ENCODE measurements at regions not wholly inside any gene's neighbourhood (a gene's known extent, or its start where the extent isn't known, plus 50 kb on each side); places are given as distances from the start of the nearest gene placed in this dataset.

DNA sequence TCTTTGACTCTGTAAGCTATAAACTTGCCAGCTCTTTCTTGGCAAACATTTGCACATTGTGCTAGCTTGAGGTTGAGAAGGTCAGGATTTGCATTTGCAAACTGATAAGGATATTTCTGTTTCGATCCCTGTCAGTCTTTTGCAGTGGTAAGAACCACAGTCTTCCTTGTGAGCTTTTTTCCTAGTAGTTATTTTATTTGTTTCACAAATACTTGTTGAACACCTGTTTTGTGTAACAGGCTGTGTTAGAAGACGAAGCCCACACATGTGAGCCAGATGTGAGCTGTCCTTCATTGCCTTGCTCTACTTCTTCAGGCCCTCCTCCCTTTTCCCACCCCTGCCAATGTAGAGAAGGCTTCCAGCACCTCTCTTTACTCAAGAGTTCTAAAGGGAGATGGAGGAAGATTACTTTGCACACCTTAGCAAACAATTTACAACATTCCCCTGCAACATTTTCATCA lies 327.0 kb upstream of the KLF4 start:
- H3K4me3 ChIP-seq (ENCODE audit: low read depth, low read length) = no peak overlapping the region
- no peak for TF ChIP-seq CTCF (IDR thresholded peaks at IDR 0.05; ENCODE audit: borderline replicate concordance, insufficient read depth, low read depth, low read length)

GRCh38 chr9:107815782-107816560 lies 326.4 kb upstream of the KLF4 start:
- H3K4me3 ChIP-seq (ENCODE audit: low read depth, low read length) = no peak overlapping the region
- TF ChIP-seq CTCF (IDR thresholded peaks at IDR 0.05; ENCODE audit: borderline replicate concordance, insufficient read depth, low read depth, low read length) = no peak

DNA sequence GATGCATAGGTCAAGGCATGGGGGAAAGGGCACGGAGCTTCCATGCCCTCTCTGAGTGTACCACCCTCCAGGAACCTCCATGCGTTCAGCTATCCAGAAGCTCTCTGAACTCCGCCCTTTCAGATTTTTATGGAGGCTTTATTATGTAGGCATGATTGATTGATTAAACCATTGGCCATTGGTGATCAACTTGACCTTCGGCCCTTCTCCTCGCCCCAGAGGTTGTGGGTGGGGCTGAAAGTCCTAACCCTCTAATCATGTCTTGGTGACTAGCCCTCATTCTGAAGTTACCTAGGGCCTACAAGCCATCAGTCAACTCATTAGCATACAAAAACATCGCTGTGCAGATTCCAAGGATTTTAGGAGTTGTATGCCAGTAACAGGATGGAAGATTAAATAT lies 323.7 kb upstream of the KLF4 start:
- no peak overlapping the region for H3K4me3 ChIP-seq (ENCODE audit: low read depth, low read length)
- TF ChIP-seq CTCF (IDR thresholded peaks at IDR 0.05; ENCODE audit: borderline replicate concordance, insufficient read depth, low read depth, low read length) = no peak

GRCh38 chr9:107810461-107810961 lies 320.9 kb upstream of the KLF4 start:
- TF ChIP-seq CTCF (IDR thresholded peaks at IDR 0.05; ENCODE audit: borderline replicate concordance, insufficient read depth, low read depth, low read length) = no peak
- H3K4me3 ChIP-seq (ENCODE audit: low read depth, low read length) = no peak overlapping the region

GRCh38 chr9:107809871-107810460 lies 320.4 kb upstream of the KLF4 start:
- H3K4me3 ChIP-seq (ENCODE audit: low read depth, low read length) = no peak overlapping the region
- no peak for TF ChIP-seq CTCF (IDR thresholded peaks at IDR 0.05; ENCODE audit: borderline replicate concordance, insufficient read depth, low read depth, low read length)

GRCh38 chr9:107807183-107807582 lies 317.6 kb upstream of the KLF4 start:
- H3K4me3 ChIP-seq (ENCODE audit: low read depth, low read length) = no peak overlapping the region
- no peak for TF ChIP-seq CTCF (IDR thresholded peaks at IDR 0.05; ENCODE audit: borderline replicate concordance, insufficient read depth, low read depth, low read length)

GRCh38 chr9:107805201-107805600 lies 315.6 kb upstream of the KLF4 start:
- no peak for TF ChIP-seq CTCF (IDR thresholded peaks at IDR 0.05; ENCODE audit: borderline replicate concordance, insufficient read depth, low read depth, low read length)
- H3K4me3 ChIP-seq (ENCODE audit: low read depth, low read length) = no peak overlapping the region

Measured in GM12875 (cell line).